ENCODE measurements at regions not wholly inside any gene's neighbourhood (a gene's known extent, or its start where the extent isn't known, plus 50 kb on each side); places are given as distances from the start of the nearest gene placed in this dataset.

GRCh38 chr10:107880185-107880584 is 715.7 kb upstream of the SORCS1 start:
- TF ChIP-seq CTCF (IDR thresholded peaks at IDR 0.05) (no peak), POLR2A (IDR thresholded peaks at IDR 0.05) (no peak)

All from tibial nerve (tissue), 3 donors.